Liver (tissue), 3 donors: ENCODE measurements at regions not wholly inside any gene's neighbourhood (a gene's known extent, or its start where the extent isn't known, plus 50 kb on each side); places are given as distances from the start of the nearest gene placed in this dataset.

Source experiments
- ATF3 ChIP-seq: IDR thresholded peaks from 2 replicates; pipeline ENCODE4 v1.6.1; 2016; ENCODE audit warnings: antibody characterized with exemption
- CTCF ChIP-seq: fragments of 150-350 bp; IDR thresholded peaks from 2 replicates; pipeline ENCODE4 v1.5.1; 2017; ENCODE audit warnings: improper control_type of control experiment, low read depth, low read length; ENCODE audit not compliant: missing input control
- EGR1 ChIP-seq, 2 donors: IDR thresholded peaks; 2 replicates each; pipeline ENCODE4 v1.6.1; 2016 to 2018; ENCODE audit warnings: antibody characterized with exemption in 2 of 2, low read depth in 2 of 2
- GABPA ChIP-seq, 2 donors: IDR thresholded peaks in 1 of 2; conservative IDR thresholded peaks in 1 of 2; 2 replicates each; pipeline ENCODE4 v1.6.1; 2016; ENCODE audit warnings: antibody characterized with exemption in 2 of 2, mild to moderate bottlenecking in 1 of 2, moderate library complexity in 1 of 2
- RAD21 ChIP-seq, 2 donors: IDR thresholded peaks; 2 replicates each; pipeline ENCODE4 v1.6.1; 2016; ENCODE audit warnings: antibody characterized with exemption in 2 of 2, mild to moderate bottlenecking in 2 of 2
- REST ChIP-seq: IDR thresholded peaks from 2 replicates; pipeline ENCODE4 v1.6.1; 2016; ENCODE audit warnings: antibody characterized with exemption, mild to moderate bottlenecking
- SP1 ChIP-seq: IDR thresholded peaks from 2 replicates; pipeline ENCODE4 v1.6.1; 2018; ENCODE audit warnings: antibody characterized with exemption, mild to moderate bottlenecking
- TAF1 ChIP-seq: conservative IDR thresholded peaks from 2 replicates; pipeline ENCODE4 v1.6.1; 2016; ENCODE audit warnings: antibody characterized with exemption, mild to moderate bottlenecking
- YY1 ChIP-seq: IDR thresholded peaks from 2 replicates; pipeline ENCODE4 v1.6.1; 2016; ENCODE audit warnings: antibody characterized with exemption, mild to moderate bottlenecking
- TF ChIP-seq, protein P1 (sequence below): IDR thresholded peaks from 2 replicates; pipeline ENCODE4 v1.6.1; 2016; ENCODE audit warnings: antibody characterized with exemption
- donor health status: healthy.
- donor health status: healthy.

GRCh38 chr12:86421333-86421732, 165.1 kb upstream of the MGAT4C start:
- TF ChIP-seq CTCF (no peak), REST (no peak), GABPA (IDR thresholded peaks at IDR 0.05 in 1 of 2, conservative IDR thresholded peaks at IDR 0.05 in 1 of 2) (no peak), ATF3 (no peak), YY1 (no peak), RAD21 (IDR thresholded peaks at IDR 0.05) (no peak), TAF1 (no peak), SP1 (no peak), EGR1 (IDR thresholded peaks at IDR 0.05; ENCODE audit: low read depth in 2 of 2) (no peak)
- TF ChIP-seq, protein P1, sequence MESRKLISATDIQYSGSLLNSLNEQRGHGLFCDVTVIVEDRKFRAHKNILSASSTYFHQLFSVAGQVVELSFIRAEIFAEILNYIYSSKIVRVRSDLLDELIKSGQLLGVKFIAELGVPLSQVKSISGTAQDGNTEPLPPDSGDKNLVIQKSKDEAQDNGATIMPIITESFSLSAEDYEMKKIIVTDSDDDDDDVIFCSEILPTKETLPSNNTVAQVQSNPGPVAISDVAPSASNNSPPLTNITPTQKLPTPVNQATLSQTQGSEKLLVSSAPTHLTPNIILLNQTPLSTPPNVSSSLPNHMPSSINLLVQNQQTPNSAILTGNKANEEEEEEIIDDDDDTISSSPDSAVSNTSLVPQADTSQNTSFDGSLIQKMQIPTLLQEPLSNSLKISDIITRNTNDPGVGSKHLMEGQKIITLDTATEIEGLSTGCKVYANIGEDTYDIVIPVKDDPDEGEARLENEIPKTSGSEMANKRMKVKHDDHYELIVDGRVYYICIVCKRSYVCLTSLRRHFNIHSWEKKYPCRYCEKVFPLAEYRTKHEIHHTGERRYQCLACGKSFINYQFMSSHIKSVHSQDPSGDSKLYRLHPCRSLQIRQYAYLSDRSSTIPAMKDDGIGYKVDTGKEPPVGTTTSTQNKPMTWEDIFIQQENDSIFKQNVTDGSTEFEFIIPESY: no peak
